MCF 10A (cell line): ENCODE measurements at regions not wholly inside any gene's neighbourhood (a gene's known extent, or its start where the extent isn't known, plus 50 kb on each side); places are given as distances from the start of the nearest gene placed in this dataset.

Source experiments
- BruUV-seq: library from RNA; stranded (reverse); fragments of 400-500 nt; replicated peaks from 2 replicates; lab custom pipeline; 2021; lab: Mats Ljungman, UMichigan
- CTCF ChIA-PET: fragments of 300-600 bp; sonication (Branson Sonifier 250); formaldehyde crosslinking; extraction: SDS; loops from one replicate; lab custom pipeline; 2021; ENCODE audit warnings: antibody characterized with exemption, inconsistent platforms; lab: Yijun Ruan, JAX
- POLR2A ChIA-PET: fragments of 300-600, 350-650 bp; sonication (Branson Sonifier 250); formaldehyde crosslinking; extraction: SDS; loops from one replicate; lab custom pipeline; 2020; ENCODE audit warnings: antibody characterized with exemption, inconsistent platforms; lab: Yijun Ruan, JAX
- DNase-seq: peaks from one replicate; pipeline ENCODE4 v3.0.0-alpha.2; 2018; ENCODE audit not compliant: unreplicated experiment
- H3K27ac Mint-ChIP-seq: one replicate; pipeline ENCODE4 v1.8.0; 2022; ENCODE audit warnings: mild to moderate bottlenecking, low read depth, mixed read lengths; ENCODE audit not compliant: unreplicated experiment
- H3K27me3 Mint-ChIP-seq: one replicate; pipeline ENCODE4 v1.8.0; 2022; ENCODE audit warnings: mixed read lengths; ENCODE audit not compliant: insufficient read depth, unreplicated experiment
- H3K36me3 Mint-ChIP-seq: one replicate; pipeline ENCODE4 v1.8.0; 2022; ENCODE audit warnings: mild to moderate bottlenecking, moderate library complexity, mixed read lengths; ENCODE audit not compliant: insufficient read depth, unreplicated experiment
- H3K4me1 Mint-ChIP-seq: one replicate; pipeline ENCODE4 v1.8.0; 2022; ENCODE audit warnings: mixed read lengths; ENCODE audit not compliant: insufficient read depth, unreplicated experiment
- H3K4me3 Mint-ChIP-seq: one replicate; pipeline ENCODE4 v1.8.0; 2022; ENCODE audit warnings: mild to moderate bottlenecking, moderate library complexity, mixed read lengths; ENCODE audit not compliant: unreplicated experiment
- H3K9me3 Mint-ChIP-seq: one replicate; pipeline ENCODE4 v1.8.0; 2022; ENCODE audit warnings: mixed read lengths; ENCODE audit not compliant: unreplicated experiment
- intact Hi-C: fragments of 100-400 bp; cut with micrococcal nuclease; formaldehyde crosslinking; loops from 2 replicates; pipeline ENCODE4 v1.14.1; 2022
- TF ChIP-seq, protein P1 (sequence below): fragments of 200-600 bp; IDR thresholded peaks from one replicate; pipeline ENCODE4 v1.8.0; 2022; ENCODE audit warnings: antibody characterized with exemption, mild to moderate bottlenecking; ENCODE audit not compliant: unreplicated experiment

DNA sequence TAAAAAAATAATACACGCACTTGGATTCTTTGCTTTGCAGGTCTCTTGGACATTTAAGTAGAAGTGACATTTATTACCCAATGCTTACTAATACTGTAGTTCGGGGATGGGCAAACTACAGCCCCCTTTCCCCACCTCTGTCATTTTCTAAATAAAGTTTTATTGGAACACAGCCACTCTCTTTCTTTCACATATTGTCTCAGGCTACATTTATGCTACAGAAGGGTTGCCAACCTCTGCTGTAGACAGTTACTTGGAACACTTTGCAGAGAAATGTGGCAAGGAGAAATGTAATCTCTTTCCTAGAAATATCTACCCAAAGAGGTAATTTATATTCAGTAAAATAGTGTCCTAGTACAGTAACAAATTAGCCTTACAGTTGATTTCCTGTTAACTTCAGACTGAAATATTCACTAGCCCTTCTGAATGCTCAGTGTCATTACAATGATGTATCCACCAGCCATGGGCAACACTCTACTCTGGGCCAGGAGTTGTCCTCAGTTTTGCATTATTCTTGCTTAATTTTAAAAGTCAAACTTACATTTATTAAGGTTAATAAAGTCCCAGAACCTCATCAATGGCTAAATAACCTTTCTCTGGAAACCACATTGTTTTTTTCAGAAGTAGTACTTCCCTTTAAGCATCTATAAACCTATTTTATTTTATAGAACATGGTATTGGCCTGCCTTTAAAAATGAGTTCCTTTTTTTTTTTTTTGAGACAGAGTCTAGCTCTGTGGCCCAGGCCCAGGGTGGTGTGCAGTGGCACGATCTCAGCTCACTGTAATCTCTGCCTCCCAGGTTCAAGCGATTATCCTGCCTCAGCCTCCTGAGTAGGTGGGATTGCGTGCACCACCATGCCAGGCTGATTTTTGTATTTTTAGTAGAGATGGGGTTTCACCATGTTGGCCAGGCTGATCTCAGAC is 269.6 kb upstream of the AMIGO2 start:
- CTCF ChIA-PET: no interaction called here
- no peak overlapping the region for H3K4me3 Mint-ChIP-seq
- H3K4me1 Mint-ChIP-seq: no peaks in the 10 kb centered on the region
- no peak overlapping the region for H3K27ac Mint-ChIP-seq
- TF ChIP-seq, protein P1, sequence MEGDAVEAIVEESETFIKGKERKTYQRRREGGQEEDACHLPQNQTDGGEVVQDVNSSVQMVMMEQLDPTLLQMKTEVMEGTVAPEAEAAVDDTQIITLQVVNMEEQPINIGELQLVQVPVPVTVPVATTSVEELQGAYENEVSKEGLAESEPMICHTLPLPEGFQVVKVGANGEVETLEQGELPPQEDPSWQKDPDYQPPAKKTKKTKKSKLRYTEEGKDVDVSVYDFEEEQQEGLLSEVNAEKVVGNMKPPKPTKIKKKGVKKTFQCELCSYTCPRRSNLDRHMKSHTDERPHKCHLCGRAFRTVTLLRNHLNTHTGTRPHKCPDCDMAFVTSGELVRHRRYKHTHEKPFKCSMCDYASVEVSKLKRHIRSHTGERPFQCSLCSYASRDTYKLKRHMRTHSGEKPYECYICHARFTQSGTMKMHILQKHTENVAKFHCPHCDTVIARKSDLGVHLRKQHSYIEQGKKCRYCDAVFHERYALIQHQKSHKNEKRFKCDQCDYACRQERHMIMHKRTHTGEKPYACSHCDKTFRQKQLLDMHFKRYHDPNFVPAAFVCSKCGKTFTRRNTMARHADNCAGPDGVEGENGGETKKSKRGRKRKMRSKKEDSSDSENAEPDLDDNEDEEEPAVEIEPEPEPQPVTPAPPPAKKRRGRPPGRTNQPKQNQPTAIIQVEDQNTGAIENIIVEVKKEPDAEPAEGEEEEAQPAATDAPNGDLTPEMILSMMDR: no peak
- intact Hi-C loops: no loop called here
- H3K9me3 Mint-ChIP-seq: no peaks in the 10 kb centered on the region
- POLR2A ChIA-PET: no interaction called here
- no peak for DNase-seq
- H3K27me3 Mint-ChIP-seq: no peaks in the 10 kb centered on the region
- BruUV-seq: no TSS peak
- no peaks in the 10 kb centered on the region for H3K36me3 Mint-ChIP-seq

DNA sequence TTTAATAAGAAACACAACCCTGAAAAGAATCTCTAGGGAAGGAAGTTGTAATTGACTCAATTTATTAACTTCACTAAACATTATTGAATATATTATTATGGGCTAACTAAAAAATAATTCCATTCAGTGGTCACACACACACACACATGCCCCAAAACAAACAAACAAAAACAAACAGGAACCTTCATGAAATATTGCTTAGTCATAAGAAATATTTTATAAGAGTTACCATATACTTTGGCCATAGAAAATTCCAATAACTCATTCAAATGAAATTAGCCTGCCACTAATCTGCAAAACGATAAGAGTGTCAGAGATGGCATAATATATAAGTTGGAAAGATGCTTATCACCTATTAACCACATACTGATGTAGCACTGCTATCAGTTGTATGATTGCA is 268.4 kb upstream of the AMIGO2 start:
- Mint-ChIP-seq H3K27me3 (no peaks in the 10 kb centered on the region), H3K27ac (no peak overlapping the region), H3K4me1 (no peaks in the 10 kb centered on the region), H3K36me3 (no peaks in the 10 kb centered on the region), H3K4me3 (no peak overlapping the region), H3K9me3 (no peaks in the 10 kb centered on the region)
- BruUV-seq: no TSS peak
- DNase-seq: no peak
- intact Hi-C loops: no loop called here
- TF ChIP-seq, protein P1: no peak
- POLR2A ChIA-PET: no interaction called here
- CTCF ChIA-PET: interaction anchor here (0.6 kb wide), 1 partner anchor 8 kb away, joined by 3 read pairs; no protein-coding TSS in a partner anchor

DNA sequence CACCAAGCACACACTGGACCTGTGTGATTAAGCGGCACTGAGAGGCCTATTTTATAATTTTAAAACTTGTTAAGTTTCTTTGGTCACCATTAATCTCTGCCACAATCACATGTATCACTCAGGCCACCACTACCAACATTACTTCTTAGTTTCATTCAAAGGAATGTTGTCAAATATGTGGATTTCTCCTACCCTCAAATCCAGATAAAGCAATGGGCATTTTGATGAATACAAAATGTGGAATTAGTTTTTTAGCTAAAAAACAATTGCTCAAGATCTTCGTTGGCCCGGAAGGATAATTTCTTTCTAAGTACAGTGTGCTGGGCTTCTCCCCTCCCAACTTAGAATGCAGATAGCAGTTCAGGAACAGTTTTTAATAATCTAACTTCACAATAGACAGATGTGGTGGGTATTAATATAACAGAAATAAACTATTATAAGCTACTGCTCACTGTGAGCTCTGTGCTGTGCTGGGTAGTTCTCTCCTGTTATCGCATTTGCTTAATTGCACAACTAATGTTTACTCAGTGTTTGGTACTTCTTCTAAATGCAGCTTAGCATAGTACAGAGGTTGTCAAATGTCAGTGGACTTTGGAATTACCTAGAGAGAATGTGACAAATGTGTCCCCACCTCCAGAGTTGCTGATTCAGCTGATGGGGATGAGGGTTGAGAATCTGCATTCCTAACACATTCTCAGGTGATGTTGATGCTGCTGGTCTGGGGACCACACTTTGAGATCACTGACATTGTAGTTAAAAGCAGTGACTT is 266.7 kb upstream of the AMIGO2 start:
- Mint-ChIP-seq H3K4me1 (no peaks in the 10 kb centered on the region), H3K4me3 (no peak overlapping the region), H3K36me3 (no peaks in the 10 kb centered on the region), H3K9me3 (no peaks in the 10 kb centered on the region), H3K27me3 (no peaks in the 10 kb centered on the region), H3K27ac (no peak overlapping the region)
- intact Hi-C loops: no loop called here
- no peak for DNase-seq
- TF ChIP-seq, protein P1: no peak
- ChIA-PET CTCF (interaction anchor here (0.6 kb wide), 1 partner anchor 267 kb away, joined by 3 read pairs; the partner anchor contains the start of genes AMIGO2 and PCED1B), POLR2A (no interaction called here)
- no TSS peak for BruUV-seq
